Testis (tissue), 2 donors: ENCODE measurements at regions not wholly inside any gene's neighbourhood (a gene's known extent, or its start where the extent isn't known, plus 50 kb on each side); places are given as distances from the start of the nearest gene placed in this dataset.

Experiments used
- DNase-seq: peaks from one replicate; pipeline ENCODE4 v3.0.0-alpha.2; 2019
- H3K27ac ChIP-seq, 2 donors: fragments of 200-600 bp; sonication (generic); one replicate each; pipeline ENCODE4 v1.5.1; 2019
- H3K27me3 ChIP-seq: fragments of 200-600 bp; sonication (generic); one replicate; pipeline ENCODE4 v1.5.1; 2019
- H3K36me3 ChIP-seq: fragments of 200-600 bp; sonication (generic); one replicate; pipeline ENCODE4 v1.5.1; 2017; ENCODE audit warnings: low read depth; ENCODE audit errors: missing control alignments
- H3K4me1 ChIP-seq: fragments of 200-600 bp; sonication (generic); one replicate; pipeline ENCODE4 v1.5.1; 2019
- H3K4me3 ChIP-seq, 2 donors: fragments of 200-600 bp; sonication (generic); one replicate each; pipeline ENCODE4 v1.5.1; 2017 to 2019
- H3K9me3 ChIP-seq: fragments of 200-600 bp; sonication (generic); one replicate; pipeline ENCODE4 v1.5.1; 2017
- POLR2A ChIP-seq: fragments of 450-650 bp; IDR thresholded peaks from one replicate; pipeline ENCODE4 v1.6.1; 2017; ENCODE audit warnings: antibody characterized with exemption, mild to moderate bottlenecking, moderate library complexity
- whole genome bisulfite sequencing, 2 donors: methylation state at CpG; one replicate each; pipeline ENCODE4 v1.1.5; 2018; 5-methylcytosine and 5-hydroxymethylcytosine counted together
- intact Hi-C: fragments of 100-400 bp; cut with DNase I; formaldehyde crosslinking; loops from one replicate; pipeline ENCODE4 v1.15.1; 2023; ENCODE audit warnings: low total_unique reads
- TF ChIP-seq, protein P1 (sequence below), 3 experiments: fragments of 450-650 bp in 2 of 3; fragments of 200-600 bp in 1 of 3; sonication (generic) in 1 of 3; IDR thresholded peaks; one replicate each; pipeline ENCODE4 v1.5.1; 2016 to 2019; ENCODE audit warnings: antibody characterized with exemption in 3 of 3, mild to moderate bottlenecking in 2 of 3, moderate library complexity in 1 of 3

DNA sequence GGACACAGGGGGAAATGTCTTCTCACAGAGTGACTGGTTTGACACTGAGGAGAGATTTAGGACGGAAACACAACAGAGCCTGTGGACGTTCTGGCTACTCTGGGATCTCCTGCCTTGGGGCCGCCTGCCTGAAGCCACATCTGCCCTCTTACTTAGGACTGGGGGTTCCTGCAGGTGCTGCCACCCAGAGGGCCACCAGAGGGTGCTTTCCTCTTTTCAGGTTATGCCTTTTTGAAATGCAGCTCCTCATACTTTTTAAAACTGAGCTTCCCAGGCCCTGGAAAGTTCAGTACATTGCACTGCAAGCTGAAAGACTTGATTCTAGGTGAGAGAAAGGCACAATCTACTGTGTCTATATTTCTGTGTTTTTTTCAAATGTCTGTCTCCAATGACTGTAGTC is 92.2 kb upstream of the PGRMC2 start:
- no peak overlapping the region for H3K4me3 ChIP-seq
- no peak for TF ChIP-seq POLR2A
- TF ChIP-seq, protein P1, sequence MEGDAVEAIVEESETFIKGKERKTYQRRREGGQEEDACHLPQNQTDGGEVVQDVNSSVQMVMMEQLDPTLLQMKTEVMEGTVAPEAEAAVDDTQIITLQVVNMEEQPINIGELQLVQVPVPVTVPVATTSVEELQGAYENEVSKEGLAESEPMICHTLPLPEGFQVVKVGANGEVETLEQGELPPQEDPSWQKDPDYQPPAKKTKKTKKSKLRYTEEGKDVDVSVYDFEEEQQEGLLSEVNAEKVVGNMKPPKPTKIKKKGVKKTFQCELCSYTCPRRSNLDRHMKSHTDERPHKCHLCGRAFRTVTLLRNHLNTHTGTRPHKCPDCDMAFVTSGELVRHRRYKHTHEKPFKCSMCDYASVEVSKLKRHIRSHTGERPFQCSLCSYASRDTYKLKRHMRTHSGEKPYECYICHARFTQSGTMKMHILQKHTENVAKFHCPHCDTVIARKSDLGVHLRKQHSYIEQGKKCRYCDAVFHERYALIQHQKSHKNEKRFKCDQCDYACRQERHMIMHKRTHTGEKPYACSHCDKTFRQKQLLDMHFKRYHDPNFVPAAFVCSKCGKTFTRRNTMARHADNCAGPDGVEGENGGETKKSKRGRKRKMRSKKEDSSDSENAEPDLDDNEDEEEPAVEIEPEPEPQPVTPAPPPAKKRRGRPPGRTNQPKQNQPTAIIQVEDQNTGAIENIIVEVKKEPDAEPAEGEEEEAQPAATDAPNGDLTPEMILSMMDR (IDR thresholded peaks at IDR 0.05) = peak; percentile 15 to 25 (median 21)
- 81 to 84% methylated on average over 3 of the region's 3 CpGs for WGBS, 2 donors
- H3K36me3 ChIP-seq = no peaks in the 10 kb centered on the region
- intact Hi-C loops = no loop called here
- DNase-seq = peak; percentile 52
- no peaks in the 10 kb centered on the region for H3K9me3 ChIP-seq
- H3K27ac ChIP-seq = no peak overlapping the region
- no peaks in the 10 kb centered on the region for H3K4me1 ChIP-seq
- no peaks in the 10 kb centered on the region for H3K27me3 ChIP-seq

DNA sequence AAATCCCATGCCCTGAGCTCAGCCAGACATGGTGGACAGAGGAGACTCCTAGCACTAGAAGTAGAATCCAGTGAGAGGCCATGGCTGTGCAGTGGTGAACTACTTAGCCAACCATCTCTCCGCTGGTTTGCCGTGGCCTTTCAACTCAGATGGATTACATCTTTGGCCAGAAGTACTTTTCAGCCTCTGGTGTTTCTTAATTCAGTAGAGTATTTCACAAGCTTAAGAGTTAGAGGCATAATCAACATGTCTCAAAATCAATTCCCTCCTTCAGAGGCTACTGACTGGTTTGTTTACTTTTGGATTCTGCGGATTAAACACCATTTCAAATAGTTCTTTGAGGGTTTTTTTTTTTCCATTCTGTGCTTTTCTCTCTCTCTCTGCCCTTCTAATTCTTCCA is 91.1 kb upstream of the PGRMC2 start:
- 94 to 95% methylated on average over 3 of the region's 3 CpGs for WGBS, 2 donors
- Histone ChIP-seq H3K36me3 (no peaks in the 10 kb centered on the region), H3K4me1 (no peaks in the 10 kb centered on the region), H3K4me3 (no peak overlapping the region), H3K27ac (no peak overlapping the region), H3K9me3 (no peaks in the 10 kb centered on the region), H3K27me3 (no peaks in the 10 kb centered on the region)
- no peak for DNase-seq
- intact Hi-C loops = no loop called here
- no peak for TF ChIP-seq POLR2A
- TF ChIP-seq, protein P1 (IDR thresholded peaks at IDR 0.05) = no peak

DNA sequence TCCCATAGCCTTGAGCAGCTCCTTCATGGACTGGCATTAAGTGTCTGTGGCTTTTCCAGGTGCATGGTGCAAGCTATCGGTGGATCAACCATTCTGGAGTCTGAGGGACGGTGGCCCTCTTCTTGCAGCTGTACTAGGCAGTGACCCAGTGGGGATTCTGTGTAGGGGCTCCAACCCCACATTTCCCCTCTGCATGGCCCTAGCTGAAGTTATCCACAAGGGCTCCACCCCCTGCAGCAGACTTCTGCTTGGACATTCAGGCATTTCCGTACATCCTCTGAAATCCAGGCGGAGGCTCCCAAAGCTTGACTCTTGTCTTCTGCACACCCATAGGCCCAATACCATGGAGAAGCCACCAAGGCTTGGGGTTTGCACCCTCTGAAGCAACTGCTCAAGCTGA is 89.3 kb upstream of the PGRMC2 start:
- intact Hi-C loops = no loop called here
- Histone ChIP-seq H3K36me3 (no peaks in the 10 kb centered on the region), H3K27ac (no peak overlapping the region), H3K4me1 (no peaks in the 10 kb centered on the region), H3K9me3 (no peaks in the 10 kb centered on the region), H3K4me3 (no peak overlapping the region), H3K27me3 (no peaks in the 10 kb centered on the region)
- 91 to 98% methylated on average over 4 of the region's 4 CpGs for WGBS, 2 donors
- TF ChIP-seq POLR2A = no peak
- TF ChIP-seq, protein P1 (IDR thresholded peaks at IDR 0.05) = no peak
- no peak for DNase-seq

DNA sequence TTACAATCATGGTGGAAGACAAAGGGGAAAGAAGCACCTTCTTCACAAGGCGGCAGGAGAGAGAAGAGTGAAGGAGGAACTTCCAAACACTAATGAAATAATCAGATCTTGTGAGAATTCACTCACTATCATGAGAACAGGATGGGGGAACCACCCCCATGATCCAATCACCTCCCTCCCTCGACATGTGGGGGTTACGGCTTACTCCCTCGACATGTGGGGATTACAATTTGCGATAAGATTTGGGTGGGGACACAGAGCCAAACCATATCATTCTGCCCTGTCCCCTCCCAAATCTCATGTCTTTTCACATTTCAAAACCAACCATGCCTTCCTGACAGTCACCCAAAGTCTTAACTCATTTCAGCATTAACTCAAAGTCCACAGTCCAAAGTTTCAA is 88.7 kb upstream of the PGRMC2 start:
- TF ChIP-seq, protein P1 (IDR thresholded peaks at IDR 0.05) = no peak
- no peak for TF ChIP-seq POLR2A
- Histone ChIP-seq H3K27me3 (no peaks in the 10 kb centered on the region), H3K4me1 (no peaks in the 10 kb centered on the region), H3K36me3 (no peaks in the 10 kb centered on the region), H3K4me3 (no peak overlapping the region), H3K27ac (no peak overlapping the region), H3K9me3 (no peaks in the 10 kb centered on the region)
- 92% methylated on average over 5 of the region's 5 CpGs for WGBS, 2 donors
- intact Hi-C loops = no loop called here
- no peak for DNase-seq

- Histone ChIP-seq H3K9me3 (no peaks in the 10 kb centered on the region), H3K27ac (no peak overlapping the region), H3K27me3 (no peaks in the 10 kb centered on the region), H3K36me3 (no peaks in the 10 kb centered on the region), H3K4me1 (no peaks in the 10 kb centered on the region), H3K4me3 (no peak overlapping the region)
- WGBS, 2 donors = 73 to 93% methylated on average over 2 of the region's 2 CpGs
- TF ChIP-seq, protein P1 (IDR thresholded peaks at IDR 0.05) = no peak
- TF ChIP-seq POLR2A = no peak
- intact Hi-C loops = no loop called here
- no peak for DNase-seq
Measured at GRCh38 chr4:128373628-128374027, 86.0 kb upstream of the PGRMC2 start.
